ENCODE measurements at regions not wholly inside any gene's neighbourhood (a gene's known extent, or its start where the extent isn't known, plus 50 kb on each side); places are given as distances from the start of the nearest gene placed in this dataset.
"Not testable (repeated sequence)": the region's sequence is repeated elsewhere in the genome, so short reads cannot be mapped to it uniquely, and the experiment has no call there.

GRCh38 chr12:84397846-84398245 is 514.8 kb downstream of the SLC6A15 start:
- in situ Hi-C loops (cut with HindIII; ENCODE audit: low pct_unique_long_range_greater_than_20kb, low sequenced_read_pairs) = no loop called here
- DNase-seq (ENCODE audit: low read depth, low spot score) = no peak

- in situ Hi-C loops (cut with HindIII; ENCODE audit: low pct_unique_long_range_greater_than_20kb, low sequenced_read_pairs) = no loop called here
- peak; percentile 28 for DNase-seq (ENCODE audit: low read depth, low spot score)
Measured at GRCh38 chr12:84397263-84397662, 515.3 kb downstream of the SLC6A15 start.

- DNase-seq (ENCODE audit: low read depth, low spot score); in situ Hi-C loops (cut with HindIII; ENCODE audit: low pct_unique_long_range_greater_than_20kb, low sequenced_read_pairs): not testable (repeated sequence)
Measured at GRCh38 chr12:84391176-84391575, 521.4 kb downstream of the SLC6A15 start.

- DNase-seq (ENCODE audit: low read depth, low spot score) = no peak
- in situ Hi-C loops (cut with HindIII; ENCODE audit: low pct_unique_long_range_greater_than_20kb, low sequenced_read_pairs) = no loop called here
Measured at GRCh38 chr12:84384384-84384783, 528.2 kb downstream of the SLC6A15 start.

- DNase-seq (ENCODE audit: low read depth, low spot score); in situ Hi-C loops (cut with HindIII; ENCODE audit: low pct_unique_long_range_greater_than_20kb, low sequenced_read_pairs): not testable (repeated sequence)
Measured at GRCh38 chr12:84382486-84382885, 530.1 kb downstream of the SLC6A15 start.

GRCh38 chr12:84376320-84376719 is 536.3 kb downstream of the SLC6A15 start:
- DNase-seq (ENCODE audit: low read depth, low spot score) = no peak
- in situ Hi-C loops (cut with HindIII; ENCODE audit: low pct_unique_long_range_greater_than_20kb, low sequenced_read_pairs) = no loop called here

GRCh38 chr12:84375449-84376170 is 537.0 kb downstream of the SLC6A15 start:
- in situ Hi-C loops (cut with HindIII; ENCODE audit: low pct_unique_long_range_greater_than_20kb, low sequenced_read_pairs) = no loop called here

GRCh38 chr12:84362552-84362897 is 550.1 kb downstream of the SLC6A15 start:
- in situ Hi-C loops (cut with HindIII; ENCODE audit: low pct_unique_long_range_greater_than_20kb, low sequenced_read_pairs) = no loop called here
- DNase-seq (ENCODE audit: low read depth, low spot score) = no peak

More at GRCh38 chr12:84375449-84376170, 537.0 kb downstream of the SLC6A15 start:
- no peak for DNase-seq (ENCODE audit: low read depth, low spot score)

- in situ Hi-C loops (cut with HindIII; ENCODE audit: low pct_unique_long_range_greater_than_20kb, low sequenced_read_pairs) = no loop called here
- no peak for DNase-seq (ENCODE audit: low read depth, low spot score)
Measured at GRCh38 chr12:84361651-84362551, 550.7 kb downstream of the SLC6A15 start.

GRCh38 chr12:84357314-84357713 is 555.3 kb downstream of the SLC6A15 start:
- in situ Hi-C loops (cut with HindIII; ENCODE audit: low pct_unique_long_range_greater_than_20kb, low sequenced_read_pairs) = no loop called here
- DNase-seq (ENCODE audit: low read depth, low spot score) = no peak

GRCh38 chr12:84356224-84356623 is 556.4 kb downstream of the SLC6A15 start:
- no peak for DNase-seq (ENCODE audit: low read depth, low spot score)
- in situ Hi-C loops (cut with HindIII; ENCODE audit: low pct_unique_long_range_greater_than_20kb, low sequenced_read_pairs) = no loop called here

GRCh38 chr12:84355561-84355960 is 557.0 kb downstream of the SLC6A15 start:
- in situ Hi-C loops (cut with HindIII; ENCODE audit: low pct_unique_long_range_greater_than_20kb, low sequenced_read_pairs) = no loop called here
- DNase-seq (ENCODE audit: low read depth, low spot score) = no peak

- in situ Hi-C loops (cut with HindIII; ENCODE audit: low pct_unique_long_range_greater_than_20kb, low sequenced_read_pairs) = no loop called here
- DNase-seq (ENCODE audit: low read depth, low spot score) = no peak
Measured at GRCh38 chr12:84348582-84348981, 564.0 kb downstream of the SLC6A15 start.

- in situ Hi-C loops (cut with HindIII; ENCODE audit: low pct_unique_long_range_greater_than_20kb, low sequenced_read_pairs) = no loop called here
- DNase-seq (ENCODE audit: low read depth, low spot score) = no peak
Measured at GRCh38 chr12:84341467-84342193, 571.0 kb downstream of the SLC6A15 start.

GRCh38 chr12:84336231-84336630 is 576.4 kb downstream of the SLC6A15 start:
- DNase-seq (ENCODE audit: low read depth, low spot score) = no peak
- in situ Hi-C loops (cut with HindIII; ENCODE audit: low pct_unique_long_range_greater_than_20kb, low sequenced_read_pairs) = no loop called here

GRCh38 chr12:84329938-84330337 is 582.7 kb downstream of the SLC6A15 start:
- DNase-seq (ENCODE audit: low read depth, low spot score) = no peak
- in situ Hi-C loops (cut with HindIII; ENCODE audit: low pct_unique_long_range_greater_than_20kb, low sequenced_read_pairs) = no loop called here

- in situ Hi-C loops (cut with HindIII; ENCODE audit: low pct_unique_long_range_greater_than_20kb, low sequenced_read_pairs) = no loop called here
- no peak for DNase-seq (ENCODE audit: low read depth, low spot score)
Measured at GRCh38 chr12:84315926-84316325, 596.7 kb downstream of the SLC6A15 start.

GRCh38 chr12:84313323-84313675 is 599.3 kb downstream of the SLC6A15 start:
- no peak for DNase-seq (ENCODE audit: low read depth, low spot score)
- in situ Hi-C loops (cut with HindIII; ENCODE audit: low pct_unique_long_range_greater_than_20kb, low sequenced_read_pairs) = no loop called here

All from SK-MEL-5 (cell line).